HG02623 (cell line): ENCODE measurements at regions not wholly inside any gene's neighbourhood (a gene's known extent, or its start where the extent isn't known, plus 50 kb on each side); places are given as distances from the start of the nearest gene placed in this dataset.

Source experiments
- ATAC-seq: cut with Tn5 transposase; IDR thresholded peaks from one replicate; pipeline ENCODE4 v1.9.1; 2021; ENCODE audit warnings: moderate library complexity; ENCODE audit not compliant: unreplicated experiment

- ATAC-seq = no peak
Observed at GRCh38 chr16:51407921-51408320, 256.9 kb upstream of the SALL1 start.

GRCh38 chr16:51407199-51407598 lies 256.1 kb upstream of the SALL1 start:
- ATAC-seq = no peak

GRCh38 chr16:51405361-51405760 lies 254.3 kb upstream of the SALL1 start:
- ATAC-seq = no peak

- ATAC-seq = no peak
Observed at GRCh38 chr16:51404386-51404785, 253.3 kb upstream of the SALL1 start.

GRCh38 chr16:51402785-51403184 lies 251.7 kb upstream of the SALL1 start:
- no peak for ATAC-seq

- ATAC-seq = no peak
Observed at GRCh38 chr16:51402298-51402697, 251.2 kb upstream of the SALL1 start.

- no peak for ATAC-seq
Observed at GRCh38 chr16:51401673-51402072, 250.6 kb upstream of the SALL1 start.

- ATAC-seq = no peak
Observed at GRCh38 chr16:51399908-51400670, 249.0 kb upstream of the SALL1 start.

- ATAC-seq = no peak
Observed at GRCh38 chr16:51394421-51394820, 243.4 kb upstream of the SALL1 start.

GRCh38 chr16:51393381-51394005 lies 242.4 kb upstream of the SALL1 start:
- ATAC-seq = no peak

- ATAC-seq = no peak
Observed at GRCh38 chr16:51392521-51393187, 241.6 kb upstream of the SALL1 start.

- ATAC-seq = no peak
Observed at GRCh38 chr16:51391798-51392511, 240.9 kb upstream of the SALL1 start.

GRCh38 chr16:51390877-51391276 lies 239.8 kb upstream of the SALL1 start:
- no peak for ATAC-seq

GRCh38 chr16:51389881-51390280 lies 238.8 kb upstream of the SALL1 start:
- no peak for ATAC-seq

- no peak for ATAC-seq
Observed at GRCh38 chr16:51388516-51388951, 237.5 kb upstream of the SALL1 start.

- ATAC-seq = no peak
Observed at GRCh38 chr16:51383909-51384308, 232.8 kb upstream of the SALL1 start.

GRCh38 chr16:51382940-51383339 lies 231.9 kb upstream of the SALL1 start:
- no peak for ATAC-seq

GRCh38 chr16:51382211-51382610 lies 231.1 kb upstream of the SALL1 start:
- no peak for ATAC-seq

- no peak for ATAC-seq
Observed at GRCh38 chr16:51376080-51376479, 225.0 kb upstream of the SALL1 start.

GRCh38 chr16:51374790-51375189 lies 223.7 kb upstream of the SALL1 start:
- no peak for ATAC-seq

GRCh38 chr16:51374346-51374745 lies 223.3 kb upstream of the SALL1 start:
- no peak for ATAC-seq
